GM19395 (cell line): ENCODE measurements at regions not wholly inside any gene's neighbourhood (a gene's known extent, or its start where the extent isn't known, plus 50 kb on each side); places are given as distances from the start of the nearest gene placed in this dataset.

Experiments used
- ATAC-seq: cut with Tn5 transposase; IDR thresholded peaks from one replicate; pipeline ENCODE4 v1.9.1; 2021; ENCODE audit warnings: mild to moderate bottlenecking, moderate library complexity; ENCODE audit not compliant: unreplicated experiment

DNA sequence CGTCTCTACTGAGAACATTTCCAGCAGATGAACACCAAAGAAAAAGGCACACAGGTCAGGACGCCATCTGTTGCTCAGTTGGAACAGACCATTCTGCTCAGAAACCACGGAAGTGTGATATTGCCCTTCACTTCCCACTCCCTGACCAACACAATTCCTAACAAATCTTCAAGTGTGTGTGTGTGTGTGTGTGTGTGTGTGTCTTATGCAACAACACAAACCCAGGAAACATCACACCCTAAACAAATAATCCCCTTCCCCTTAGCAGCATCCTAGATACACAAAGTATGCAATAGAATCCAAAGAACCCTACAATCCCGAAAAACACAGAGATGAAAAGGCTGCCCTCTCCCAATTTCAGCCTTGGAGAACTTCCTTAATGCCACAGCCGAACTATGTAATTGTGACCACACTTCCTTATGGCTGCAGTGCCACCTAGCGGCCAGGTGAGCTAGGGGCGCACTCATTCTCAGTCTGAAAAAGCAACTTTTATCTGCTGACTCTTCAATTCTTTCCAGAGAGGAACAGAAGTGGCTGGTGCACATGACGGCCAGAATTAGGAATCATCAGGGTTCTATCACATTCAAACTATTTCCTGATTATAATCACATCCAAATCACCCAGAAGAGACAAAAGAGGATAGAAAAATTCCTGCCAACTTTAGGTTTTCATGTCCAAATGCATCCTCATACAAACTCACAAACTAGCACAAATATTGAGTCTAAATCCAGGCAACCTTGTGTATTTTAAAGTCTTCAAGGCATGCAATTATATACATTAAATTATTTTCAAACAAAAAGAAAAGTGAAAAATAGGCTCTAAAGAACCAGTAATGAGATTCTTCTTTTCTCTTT is 164.9 kb downstream of the DHX15 start:
- ATAC-seq: peak; percentile 85

DNA sequence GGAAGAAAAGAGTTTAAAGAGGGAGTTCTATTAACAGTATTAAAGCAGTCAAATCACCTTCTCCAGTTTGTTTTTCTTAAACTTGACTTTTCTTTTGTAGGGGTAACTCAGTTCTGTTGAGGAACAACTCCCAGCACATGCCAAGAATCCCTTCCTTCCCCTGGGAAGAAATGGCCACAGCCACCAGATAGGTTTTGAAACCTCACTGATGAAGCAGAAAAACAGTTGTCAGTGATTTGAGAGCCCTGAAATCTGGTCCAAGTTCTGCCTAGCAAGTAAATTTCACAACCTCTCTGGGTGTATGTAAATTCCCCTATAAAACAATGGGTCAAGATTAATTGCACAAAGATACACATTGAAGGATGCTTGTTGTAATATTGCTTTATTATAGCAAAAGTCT is 167.1 kb downstream of the DHX15 start:
- no peak for ATAC-seq

DNA sequence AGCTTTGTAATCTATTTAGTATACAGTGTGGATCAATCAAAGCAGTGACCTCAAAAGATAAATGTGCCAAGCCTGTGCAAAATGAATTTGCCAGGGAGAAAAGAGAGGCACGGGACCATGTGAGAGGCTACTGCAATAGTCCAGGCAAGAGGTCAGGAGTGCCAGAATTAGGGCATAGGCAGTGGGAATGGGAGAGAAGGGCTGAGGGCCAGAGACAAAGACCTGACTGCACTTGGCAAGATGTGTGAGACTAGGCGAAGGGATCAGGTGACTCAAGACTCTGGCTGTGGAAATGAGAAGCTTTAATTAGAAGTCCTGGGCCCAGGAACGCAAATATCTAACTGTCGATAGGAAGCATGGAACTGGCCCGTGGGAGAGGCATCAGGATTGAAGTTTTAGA is 168.1 kb downstream of the DHX15 start:
- ATAC-seq: no peak

DNA sequence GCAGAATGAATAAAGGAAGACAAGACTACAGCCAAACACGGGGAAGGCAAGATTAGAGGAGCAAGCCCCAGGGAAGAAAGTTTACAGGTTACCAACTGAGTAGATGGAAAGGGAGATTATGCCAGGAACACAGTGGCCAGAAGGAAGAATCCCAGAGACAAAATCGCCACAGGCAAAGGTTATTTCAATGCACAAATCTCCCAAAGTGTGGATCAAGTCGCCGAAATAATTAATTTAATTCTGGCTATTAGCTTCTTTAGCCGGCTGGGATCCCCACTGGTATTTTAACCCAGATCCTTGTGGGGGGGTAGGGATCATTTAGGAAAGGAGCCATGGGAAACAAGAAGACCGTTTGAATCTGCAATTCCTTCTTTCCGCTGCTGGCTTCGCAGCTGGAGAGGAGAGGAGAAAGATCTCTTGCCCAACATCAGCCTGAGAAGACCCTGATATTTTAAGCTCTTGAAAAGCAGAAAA is 171.0 kb downstream of the DHX15 start:
- no peak for ATAC-seq

DNA sequence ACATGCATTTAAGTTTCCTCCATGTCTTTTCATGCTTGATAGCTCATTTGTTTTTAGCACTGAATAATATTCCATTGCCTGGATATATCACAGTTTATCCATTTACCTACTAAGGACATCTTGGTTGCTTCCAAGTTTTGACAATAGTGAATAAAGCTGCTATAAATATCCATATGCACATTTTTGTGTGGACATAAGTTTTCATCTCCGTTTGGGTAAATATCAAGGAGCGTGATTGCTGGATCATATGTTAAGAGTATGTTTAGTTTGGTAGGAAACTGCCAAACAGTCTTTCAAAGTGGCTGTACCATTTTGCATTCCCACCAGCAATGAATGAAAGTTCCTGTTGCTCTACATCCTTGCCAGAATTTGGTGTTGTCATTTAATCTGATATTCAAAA is 172.5 kb downstream of the DHX15 start:
- ATAC-seq: no peak

DNA sequence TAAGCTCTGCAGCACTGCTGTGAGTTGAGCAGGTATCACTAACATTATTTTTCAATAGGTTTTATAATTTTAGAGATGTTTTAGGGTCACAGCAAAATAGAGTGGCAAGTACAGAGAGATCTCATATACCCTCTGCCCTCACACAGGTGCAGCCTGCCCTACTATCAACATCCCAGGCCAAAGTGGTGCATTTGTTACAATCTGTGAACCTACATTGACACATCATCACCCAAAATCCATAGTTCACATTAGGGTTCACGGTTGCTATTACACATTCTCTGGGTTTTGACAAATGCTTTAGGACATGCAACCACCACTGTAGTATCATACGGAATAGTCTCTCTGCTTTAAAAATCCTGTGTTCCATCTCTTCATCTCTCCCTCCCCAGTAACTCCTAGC is 173.1 kb downstream of the DHX15 start:
- no peak for ATAC-seq

DNA sequence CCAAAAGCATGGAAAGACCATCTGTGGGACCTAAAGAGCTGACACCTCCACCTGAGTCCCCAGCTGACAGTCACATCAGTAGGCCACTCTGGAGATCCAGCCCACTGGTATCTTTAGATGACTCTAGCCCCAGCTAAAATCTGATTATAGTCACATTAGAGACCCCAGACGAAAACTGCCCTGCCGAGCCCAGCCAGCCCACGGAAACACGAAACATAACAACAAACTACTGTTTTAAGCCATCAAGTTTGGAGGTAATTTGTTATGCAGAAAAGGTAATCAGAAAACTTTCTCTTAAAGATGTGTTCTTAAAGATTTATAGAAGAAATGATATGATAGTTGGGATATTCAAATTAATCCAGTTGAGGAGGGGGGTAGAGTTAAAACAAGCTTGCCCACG is 175.7 kb downstream of the DHX15 start:
- ATAC-seq: no peak

DNA sequence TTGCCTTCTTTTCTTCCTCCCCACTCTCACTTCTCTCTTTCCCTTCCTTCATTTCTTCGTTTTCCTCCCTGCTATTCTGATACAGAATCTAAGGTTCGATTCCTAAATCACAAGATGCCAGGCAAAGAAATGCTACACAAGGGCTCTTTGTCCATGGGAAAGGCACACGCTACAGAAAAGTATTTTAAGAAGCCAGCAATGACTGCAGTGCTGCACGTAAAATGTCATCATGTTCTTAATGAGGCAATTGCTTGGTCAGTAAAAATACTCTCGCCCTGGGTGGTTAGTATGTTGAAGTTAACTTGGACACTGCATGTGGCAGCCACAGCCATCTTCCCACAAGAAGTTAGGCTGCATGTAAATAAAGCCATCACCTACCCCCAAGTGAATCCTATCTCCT is 178.4 kb downstream of the DHX15 start:
- ATAC-seq: no peak

DNA sequence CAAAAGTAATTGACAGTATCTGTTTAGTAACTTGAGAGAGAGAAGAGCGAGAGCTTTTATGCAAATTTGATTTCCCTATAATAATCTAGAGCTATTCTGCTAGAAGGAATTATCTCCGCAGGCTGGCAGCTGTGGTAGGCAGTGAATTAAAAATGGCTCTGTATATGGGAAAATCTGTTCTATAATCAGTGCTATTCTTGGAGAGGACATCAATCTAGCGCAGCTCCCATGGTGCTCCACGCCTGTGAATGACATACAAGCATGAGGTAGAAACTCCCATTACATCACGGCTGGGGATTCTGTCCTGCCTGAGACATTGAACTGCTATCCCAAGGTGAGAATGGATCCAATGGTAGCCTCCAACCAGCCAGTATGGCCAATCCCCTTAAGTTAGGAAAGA is 179.0 kb downstream of the DHX15 start:
- ATAC-seq: no peak

DNA sequence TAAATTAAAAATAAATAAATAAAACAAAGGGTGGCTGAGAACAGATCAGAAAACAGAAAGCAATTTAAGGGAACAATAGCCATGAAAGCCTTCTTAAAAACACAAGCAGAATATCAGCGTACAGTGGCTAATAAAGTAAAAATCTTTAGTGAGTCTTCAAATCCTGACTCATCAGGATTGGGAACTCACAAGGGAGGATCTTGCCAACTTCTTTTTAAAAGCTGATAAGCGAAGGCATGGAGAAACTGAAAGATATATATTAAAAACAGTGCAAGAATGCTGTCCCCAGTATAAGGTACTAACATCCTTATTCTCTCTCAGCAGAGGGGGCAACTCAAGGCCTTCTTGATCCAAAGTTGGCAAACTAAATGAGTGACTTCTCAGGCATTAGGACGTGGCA is 180.1 kb downstream of the DHX15 start:
- no peak for ATAC-seq

DNA sequence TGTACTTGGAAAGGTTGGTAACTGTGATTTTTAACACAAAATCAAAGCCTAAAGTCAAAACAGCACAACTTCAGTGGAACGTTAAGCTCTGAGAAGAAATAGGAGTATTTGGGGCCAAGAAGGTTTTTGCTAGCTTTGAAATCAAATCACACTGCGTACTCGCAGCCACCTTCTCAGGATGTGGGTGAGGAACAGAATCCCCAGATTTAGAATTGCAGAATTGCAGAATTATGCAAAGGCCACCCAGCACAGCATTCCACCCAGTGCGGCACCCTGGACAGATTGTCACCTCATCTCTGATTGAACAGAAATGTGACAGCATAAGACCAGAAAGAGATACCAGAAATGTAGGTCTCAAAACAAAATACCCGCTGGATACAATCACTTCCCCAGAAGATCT is 181.1 kb downstream of the DHX15 start:
- ATAC-seq: no peak

DNA sequence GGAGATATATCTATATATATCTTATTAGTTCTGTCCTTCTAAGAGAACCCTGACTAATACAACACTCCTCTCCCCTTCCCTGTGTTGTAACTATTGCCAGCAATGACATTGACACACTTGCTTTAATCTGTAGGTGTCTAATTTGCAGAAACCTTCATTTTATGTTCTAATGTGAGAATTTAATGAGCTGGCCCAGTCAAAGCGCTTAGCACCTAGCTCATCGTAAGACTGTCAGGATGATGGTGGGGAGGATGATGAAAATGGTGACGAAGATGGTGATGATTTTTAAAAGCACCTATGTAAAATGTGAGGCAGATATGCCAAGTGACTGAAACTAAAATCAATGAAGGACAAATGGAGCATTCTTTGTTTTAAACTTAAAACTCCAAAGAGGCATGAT is 183.8 kb downstream of the DHX15 start:
- no peak for ATAC-seq

DNA sequence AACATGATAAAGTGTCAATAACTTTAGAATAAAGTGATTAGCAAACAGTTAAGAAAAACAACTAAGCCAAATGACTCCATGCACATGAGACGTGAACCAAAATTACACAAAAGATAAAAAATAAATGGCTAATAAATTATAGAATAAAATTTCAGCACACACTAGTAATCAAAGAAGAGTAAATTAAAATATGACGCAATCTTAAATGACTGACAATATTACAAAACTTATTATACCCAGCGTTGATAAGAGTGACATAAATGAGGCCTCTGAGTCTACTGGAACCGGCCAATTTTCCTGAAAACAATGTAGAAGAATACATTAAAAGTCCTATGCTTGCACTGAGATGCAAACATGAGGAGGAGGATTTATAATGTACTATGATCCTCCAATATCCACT is 187.4 kb downstream of the DHX15 start:
- no peak for ATAC-seq

DNA sequence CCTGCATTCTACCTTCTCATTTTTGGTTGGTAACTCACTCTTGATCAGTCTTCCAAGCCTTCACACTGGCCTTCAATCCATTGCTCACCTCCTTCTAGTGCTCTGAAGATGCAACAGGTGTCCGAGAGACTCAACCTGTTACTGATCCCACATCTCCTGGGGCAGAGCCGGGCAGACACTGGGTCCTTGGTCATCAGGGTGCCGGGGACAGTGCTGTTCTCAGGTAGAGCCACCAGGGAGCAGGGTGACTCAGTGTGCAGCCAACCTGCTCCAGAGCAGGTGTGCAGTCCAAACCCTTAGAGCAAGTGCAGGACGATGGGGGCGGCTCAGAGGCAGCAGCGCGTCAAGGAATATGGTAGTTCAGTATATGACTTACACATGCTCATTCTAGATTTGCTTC is 188.4 kb downstream of the DHX15 start:
- no peak for ATAC-seq

DNA sequence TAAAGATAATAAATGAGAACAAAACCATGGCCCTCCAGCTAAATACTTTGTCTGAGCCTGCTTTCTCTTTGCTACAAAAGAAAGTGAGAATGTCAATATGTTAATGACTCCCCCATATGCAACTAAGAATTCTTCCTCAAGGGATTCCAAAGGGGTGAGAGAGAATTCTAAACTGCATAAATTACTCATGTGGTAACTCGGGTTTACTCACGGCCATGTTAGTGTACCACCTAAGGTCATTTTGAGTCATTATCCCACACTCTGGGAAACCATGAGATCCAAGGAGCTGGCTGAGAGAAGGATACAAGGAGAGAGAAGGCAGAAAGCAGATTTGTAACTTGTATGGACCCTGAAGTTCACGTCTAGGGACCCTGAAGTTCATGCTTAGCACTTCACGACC is 190.3 kb downstream of the DHX15 start:
- ATAC-seq: no peak

DNA sequence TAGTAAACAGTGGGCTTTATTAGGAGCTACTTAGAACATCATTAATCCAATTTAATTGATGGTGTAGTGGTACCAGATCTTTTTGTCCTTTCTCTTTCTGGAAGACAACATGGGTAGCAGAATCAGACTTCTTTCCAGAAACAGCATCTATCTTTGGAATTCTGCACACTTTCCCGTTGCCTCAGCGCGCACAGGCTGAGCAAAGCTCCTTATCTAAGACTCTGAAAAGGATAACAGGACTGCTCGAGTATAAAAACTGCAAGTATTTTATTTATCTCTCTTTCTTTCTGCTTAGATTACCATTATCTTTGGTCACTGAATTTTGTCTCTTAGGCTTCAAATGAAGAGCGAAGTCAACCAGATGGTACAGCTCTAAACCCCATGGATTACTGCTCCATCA is 191.7 kb downstream of the DHX15 start:
- ATAC-seq: no peak

DNA sequence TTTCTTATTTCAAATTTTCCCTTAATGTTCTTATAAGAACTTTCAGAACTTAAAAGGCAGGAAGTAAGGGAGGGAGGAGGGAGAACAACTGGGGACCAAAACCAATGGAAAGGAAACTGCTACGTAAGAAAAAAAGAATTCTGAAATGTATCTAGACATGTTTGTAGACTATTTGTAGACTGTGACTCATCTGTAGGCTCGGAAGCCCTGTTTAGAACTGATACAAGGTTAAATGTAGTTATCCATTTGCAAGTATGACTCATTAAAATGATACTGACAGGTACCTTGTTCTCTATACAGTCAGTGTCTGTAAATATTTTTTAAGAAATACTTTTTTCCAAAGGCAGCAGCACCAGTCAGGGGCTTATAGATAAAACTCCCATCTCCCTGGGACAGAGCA is 202.0 kb downstream of the DHX15 start:
- peak; percentile 99 for ATAC-seq

DNA sequence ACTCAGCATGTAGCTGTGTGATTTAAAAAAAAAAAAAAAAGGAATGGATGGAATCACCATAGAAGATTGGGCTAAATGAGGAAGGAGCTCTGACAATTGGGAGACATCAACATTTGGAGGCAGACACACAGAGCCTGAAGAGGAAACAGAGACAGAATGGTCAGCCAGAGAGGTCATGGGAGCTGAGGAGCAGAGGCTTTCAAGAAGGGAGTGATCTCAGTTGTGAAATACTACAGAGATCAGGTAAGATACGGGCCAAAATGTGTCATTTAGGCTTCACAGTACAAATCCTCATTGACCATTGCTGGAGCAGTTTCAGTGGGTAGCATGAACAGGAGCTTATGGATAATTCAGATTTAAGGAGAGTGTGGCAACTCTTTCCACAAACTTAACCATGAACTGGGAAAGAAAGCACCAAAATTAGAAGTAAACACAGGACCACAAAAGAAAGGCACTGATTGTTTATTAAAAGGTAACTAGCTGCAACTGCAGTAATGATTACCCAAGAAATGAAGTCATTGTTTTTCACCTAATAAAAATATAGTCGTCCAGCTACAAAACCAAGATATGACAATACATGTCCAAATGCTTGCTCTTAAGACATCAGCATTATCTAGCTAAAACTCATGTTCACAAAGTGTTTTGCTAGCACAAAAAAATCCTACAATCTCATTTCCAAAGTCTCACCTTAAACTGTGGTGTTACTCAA is 203.2 kb downstream of the DHX15 start:
- ATAC-seq: peak; percentile 36

DNA sequence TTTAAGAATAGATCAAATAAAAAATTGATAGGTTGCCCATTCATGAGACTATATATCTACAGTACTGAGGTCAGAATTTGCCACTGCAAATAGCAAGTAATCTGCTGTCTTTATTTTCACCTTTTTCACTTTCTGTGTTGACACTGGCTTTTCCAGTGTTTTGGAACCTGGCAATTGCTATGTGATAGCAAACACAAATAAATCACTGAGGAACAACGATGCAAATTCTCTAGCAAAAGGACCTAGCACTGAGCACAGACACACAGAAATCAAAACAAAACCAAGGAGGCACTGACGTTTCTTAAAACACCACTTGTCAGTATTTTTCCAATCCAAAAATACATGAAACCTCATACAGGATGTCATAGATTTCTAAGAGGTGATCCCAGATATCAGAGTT is 210.7 kb downstream of the DHX15 start:
- ATAC-seq: no peak

DNA sequence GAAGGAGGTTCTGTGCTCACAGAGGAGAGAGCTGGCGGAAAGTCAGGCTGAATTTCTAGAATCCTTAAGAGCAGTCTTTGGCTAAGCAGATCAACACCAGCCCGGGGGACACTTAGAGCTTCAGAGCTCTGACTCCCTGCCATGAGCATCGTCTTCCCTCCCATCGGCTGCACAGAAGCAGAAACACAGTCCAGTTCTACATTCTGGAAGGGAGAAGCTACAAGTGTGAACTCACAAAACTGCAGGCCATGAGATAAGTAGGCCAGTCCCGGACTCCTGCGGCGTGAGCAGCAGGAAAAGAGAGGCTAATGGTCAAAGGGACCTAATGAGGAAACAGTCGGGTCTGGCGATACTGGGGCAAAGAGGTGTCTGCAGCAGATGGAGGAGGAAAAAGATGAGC is 211.5 kb downstream of the DHX15 start:
- no peak for ATAC-seq

DNA sequence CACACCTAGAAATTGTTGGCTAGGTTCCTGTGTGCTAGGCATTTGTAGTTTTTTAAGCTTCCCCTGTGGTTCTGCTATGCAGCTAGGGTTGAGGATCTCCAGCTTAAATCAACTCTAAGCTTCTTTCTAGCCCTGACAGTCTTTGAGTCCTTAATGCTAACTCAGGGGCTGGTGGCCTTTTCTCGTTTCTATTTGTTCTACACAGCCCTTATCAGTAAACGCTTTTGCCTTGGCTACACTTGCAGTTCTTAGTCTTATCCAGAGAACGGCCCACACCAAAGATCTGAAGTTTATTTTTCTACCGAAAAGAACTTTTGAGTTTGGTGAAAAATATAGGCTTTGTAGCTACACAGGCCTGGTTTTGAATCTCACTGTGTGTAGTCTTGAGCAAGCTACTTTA is 212.0 kb downstream of the DHX15 start:
- ATAC-seq: no peak

DNA sequence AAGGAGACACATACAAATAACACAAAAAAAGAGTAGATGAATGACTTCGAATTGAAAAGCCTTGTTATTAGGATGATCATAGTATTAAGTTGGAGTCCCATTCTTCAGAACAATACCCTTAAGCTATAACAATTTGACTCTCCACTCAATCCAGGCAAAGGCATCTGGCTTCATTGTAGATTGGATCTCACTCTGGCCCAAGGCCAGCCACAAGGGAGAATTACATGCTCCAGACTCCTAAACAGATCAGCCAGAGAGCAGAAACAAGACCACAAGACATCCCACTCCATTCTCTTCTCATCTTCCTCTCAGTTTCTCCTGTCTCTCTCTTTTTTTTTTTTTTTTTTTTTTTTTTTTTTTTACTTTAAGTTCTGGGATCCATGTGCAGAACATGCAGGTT is 213.9 kb downstream of the DHX15 start:
- ATAC-seq: no peak
